Bronchial epithelial cell (primary cell): ENCODE measurements at regions not wholly inside any gene's neighbourhood (a gene's known extent, or its start where the extent isn't known, plus 50 kb on each side); places are given as distances from the start of the nearest gene placed in this dataset.
A peak's percentile ranks its signal among the peaks of the same experiment; 100 is the strongest.
"Not testable (repeated sequence)": the region's sequence is repeated elsewhere in the genome, so short reads cannot be mapped to it uniquely, and the experiment has no call there.

ENCODE experiments used
- DNase-seq: peaks from one replicate; pipeline ENCODE4 v3.0.0-alpha.2; 2010; ENCODE audit warnings: low read depth
- FAIRE-seq: peaks from 2 replicates; lab custom pipeline; 2011; peaks lifted over from hg19 to GRCh38; lab: Jason Lieb, UNC
- H3K27me3 ChIP-seq: 2 replicates; pipeline ENCODE4 v1.5.1; 2011; ENCODE audit warnings: low read length; ENCODE audit not compliant: control insufficient read depth, insufficient read depth
- H3K36me3 ChIP-seq: 2 replicates; pipeline ENCODE4 v1.5.1; 2011; ENCODE audit warnings: low read length; ENCODE audit not compliant: control insufficient read depth, insufficient read depth
- H3K4me3 ChIP-seq: 2 replicates; pipeline ENCODE4 v1.5.1; 2011; ENCODE audit warnings: mild to moderate bottlenecking, low read depth, low read length, control low read depth
- CTCF ChIP-seq: IDR thresholded peaks from 2 replicates; pipeline ENCODE4 v1.5.1; 2011; ENCODE audit warnings: mild to moderate bottlenecking, moderate library complexity, low read length, control low read depth, inconsistent platforms; ENCODE audit not compliant: insufficient read depth, severe bottlenecking

DNA sequence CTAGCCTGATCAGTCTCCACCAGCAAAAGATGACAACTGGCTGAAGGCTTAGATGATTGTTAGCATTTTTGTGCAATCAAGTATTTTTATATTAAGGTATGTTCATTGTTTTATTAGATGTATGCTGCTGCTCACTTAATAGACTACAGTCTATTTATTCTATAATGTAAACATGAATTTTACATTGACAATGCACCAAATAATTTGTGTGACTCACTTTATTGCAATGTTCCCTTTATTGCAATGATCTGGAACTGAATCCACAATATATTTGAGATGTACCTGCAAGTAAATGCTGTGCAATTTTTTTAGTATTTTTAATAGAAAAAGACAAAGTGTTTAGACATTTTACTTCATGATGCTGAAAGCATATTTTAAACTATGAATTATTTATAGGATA is 896.5 kb downstream of the AMY1C start:
- H3K27me3 ChIP-seq = no peaks in the 10 kb centered on the region

DNA sequence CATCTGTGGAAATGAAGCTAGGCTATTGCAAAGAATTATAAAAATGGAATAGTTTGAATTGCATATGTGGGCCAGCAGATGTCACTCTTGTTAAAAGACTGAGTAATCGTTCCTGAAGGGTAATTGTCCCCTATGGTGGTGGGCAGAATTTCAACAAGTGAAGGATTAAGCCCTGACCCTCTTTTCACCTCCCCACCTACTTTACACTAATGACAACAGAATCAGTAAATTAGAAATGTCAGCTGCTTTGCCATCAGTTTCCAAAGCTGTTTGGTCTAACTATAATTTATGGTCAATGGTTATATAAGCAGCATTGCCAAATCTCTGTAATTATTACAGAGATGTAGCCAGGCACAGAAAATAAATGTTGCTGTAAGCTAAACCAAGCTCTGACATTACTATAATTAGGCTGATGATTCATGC is 898.6 kb downstream of the AMY1C start:
- Histone ChIP-seq H3K36me3 (no peaks in the 10 kb centered on the region), H3K4me3 (no peak overlapping the region), H3K27me3 (no peaks in the 10 kb centered on the region)
- peak; percentile 6 for DNase-seq
- TF ChIP-seq CTCF = peak; percentile 46
- no peak for FAIRE-seq

More for the DNA sequence above, 896.5 kb downstream of the AMY1C start:
- DNase-seq = no peak
- TF ChIP-seq CTCF = no peak
- Histone ChIP-seq H3K36me3 (no peaks in the 10 kb centered on the region), H3K4me3 (no peak overlapping the region)
- no peak for FAIRE-seq

DNA sequence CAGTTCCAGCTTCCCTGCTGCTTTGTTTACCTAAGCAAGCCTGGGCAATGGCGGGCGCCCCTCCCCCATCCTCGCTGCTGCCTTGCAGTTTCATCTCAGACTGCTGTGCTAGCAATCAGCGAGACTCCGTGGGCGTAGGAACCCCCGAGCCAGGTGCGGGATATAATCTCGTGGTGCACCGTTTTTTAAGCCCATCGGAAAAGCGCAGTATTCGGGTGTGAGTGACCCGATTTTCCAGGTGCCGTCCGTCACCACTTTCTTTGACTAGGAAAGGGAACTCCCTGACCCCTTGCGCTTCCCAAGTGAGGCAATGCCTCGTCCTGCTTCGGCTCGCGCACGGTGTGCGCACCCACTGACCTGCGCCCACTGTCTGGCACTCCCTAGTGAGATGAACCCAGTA is 914.7 kb downstream of the AMY1C start:
- FAIRE-seq, H3K27me3 ChIP-seq, DNase-seq, H3K4me3 ChIP-seq, H3K36me3 ChIP-seq: not testable (repeated sequence)

DNA sequence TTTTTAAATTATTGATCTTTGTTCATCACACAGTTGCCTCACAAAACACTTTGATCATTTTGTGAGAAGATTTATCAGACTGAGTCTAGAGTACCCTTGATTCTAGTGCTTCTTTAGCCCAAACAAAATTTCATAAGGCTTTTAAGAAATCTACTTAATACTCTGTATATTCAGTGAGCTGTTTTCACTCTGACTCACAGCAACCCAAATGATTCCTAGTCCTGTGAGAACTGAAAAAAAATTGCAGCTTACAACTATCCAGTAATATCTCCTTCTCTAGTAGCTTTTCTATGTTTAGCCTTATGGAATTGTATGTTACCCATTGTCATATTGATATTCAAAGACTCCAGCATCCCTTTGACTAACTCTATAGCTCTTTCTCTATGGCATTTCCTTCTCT is 915.6 kb downstream of the AMY1C start:
- DNase-seq (no peak), FAIRE-seq (no peak)
- no peak overlapping the region for H3K4me3 ChIP-seq
- no peak for TF ChIP-seq CTCF
- no peaks in the 10 kb centered on the region for H3K27me3 ChIP-seq
- no peaks in the 10 kb centered on the region for H3K36me3 ChIP-seq

GRCh38 chr1:104671684-104672353 is 922.1 kb downstream of the AMY1C start:
- Histone ChIP-seq H3K27me3 (no peaks in the 10 kb centered on the region), H3K4me3 (no peak overlapping the region), H3K36me3 (no peaks in the 10 kb centered on the region)
- DNase-seq (no peak), FAIRE-seq (no peak)
- TF ChIP-seq CTCF = no peak

DNA sequence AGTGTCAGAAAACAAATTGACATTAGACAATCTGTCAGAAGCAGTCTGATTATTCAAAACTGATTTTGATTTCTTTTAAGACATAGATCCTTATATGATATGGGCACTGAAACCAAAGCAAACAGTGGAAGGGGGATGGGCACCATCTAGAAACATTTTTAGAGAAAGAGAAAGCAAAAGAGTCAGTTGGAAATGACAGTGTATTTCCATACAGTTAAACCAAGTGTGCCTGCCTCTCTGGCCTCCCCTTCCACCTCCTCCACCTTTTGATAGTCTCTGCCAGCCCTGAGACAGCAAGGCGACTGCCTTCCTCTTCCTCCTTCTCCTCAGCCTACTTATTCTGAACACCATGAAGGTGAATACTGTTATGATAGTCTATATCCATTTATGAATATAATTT is 949.7 kb downstream of the AMY1C start:
- Histone ChIP-seq H3K27me3 (no peaks in the 10 kb centered on the region), H3K36me3 (no peaks in the 10 kb centered on the region), H3K4me3 (no peak overlapping the region)
- FAIRE-seq = no peak
- no peak for DNase-seq
- no peak for TF ChIP-seq CTCF
